ENCODE measurements at regions not wholly inside any gene's neighbourhood (a gene's known extent, or its start where the extent isn't known, plus 50 kb on each side); places are given as distances from the start of the nearest gene placed in this dataset.
"Not testable (repeated sequence)": the region's sequence is repeated elsewhere in the genome, so short reads cannot be mapped to it uniquely, and the experiment has no call there.

- DNase-seq: peak; percentile 38
Observed at GRCh38 chr12:5268424-5269210, 163.3 kb upstream of the NTF3 start.

- DNase-seq: no peak
Observed at GRCh38 chr12:5269846-5270245, 162.1 kb upstream of the NTF3 start.

- no peak for DNase-seq
Observed at GRCh38 chr12:5272018-5272785, 159.7 kb upstream of the NTF3 start.

GRCh38 chr12:5273709-5274108 lies 158.2 kb upstream of the NTF3 start:
- DNase-seq: no peak

GRCh38 chr12:5276327-5276880 lies 155.5 kb upstream of the NTF3 start:
- no peak for DNase-seq

- no peak for DNase-seq
Observed at GRCh38 chr12:5280086-5280485, 151.8 kb upstream of the NTF3 start.

- not testable (repeated sequence) for DNase-seq
Observed at GRCh38 chr12:5290368-5290767, 141.5 kb upstream of the NTF3 start.

- no peak for DNase-seq
Observed at GRCh38 chr12:5292651-5293050, 139.3 kb upstream of the NTF3 start.

- no peak for DNase-seq
Observed at GRCh38 chr12:5293773-5294172, 138.1 kb upstream of the NTF3 start.

GRCh38 chr12:5294274-5295070 lies 137.4 kb upstream of the NTF3 start:
- DNase-seq: no peak

- DNase-seq: no peak
Observed at GRCh38 chr12:5295151-5295550, 136.8 kb upstream of the NTF3 start.

- no peak for DNase-seq
Observed at GRCh38 chr12:5295996-5296395, 135.9 kb upstream of the NTF3 start.

GRCh38 chr12:5301539-5301938 lies 130.4 kb upstream of the NTF3 start:
- no peak for DNase-seq

GRCh38 chr12:5305425-5305824 lies 126.5 kb upstream of the NTF3 start:
- DNase-seq: no peak

- no peak for DNase-seq
Observed at GRCh38 chr12:5305886-5306545, 125.9 kb upstream of the NTF3 start.

- DNase-seq: no peak
Observed at GRCh38 chr12:5307065-5307464, 124.8 kb upstream of the NTF3 start.

- no peak for DNase-seq
Observed at GRCh38 chr12:5308216-5308615, 123.7 kb upstream of the NTF3 start.

- no peak for DNase-seq
Observed at GRCh38 chr12:5308996-5309395, 122.9 kb upstream of the NTF3 start.

GRCh38 chr12:5309654-5310053 lies 122.3 kb upstream of the NTF3 start:
- peak; percentile 41 for DNase-seq

- no peak for DNase-seq
Observed at GRCh38 chr12:5310151-5310550, 121.8 kb upstream of the NTF3 start.

- no peak for DNase-seq
Observed at GRCh38 chr12:5317556-5317955, 114.4 kb upstream of the NTF3 start.

GRCh38 chr12:5318874-5319273 lies 113.0 kb upstream of the NTF3 start:
- DNase-seq: no peak

Measured in DMS79 treated with DMSO at 0.1 percent for 48 hours (cell line).